ENCODE measurements at regions not wholly inside any gene's neighbourhood (a gene's known extent, or its start where the extent isn't known, plus 50 kb on each side); places are given as distances from the start of the nearest gene placed in this dataset.

- intact Hi-C loops (cut with DNase I) = no loop called here
- DNase-seq (ENCODE audit: extremely low spot score) = no peak
- no peak for TF ChIP-seq POLR2A (IDR thresholded peaks at IDR 0.05; ENCODE audit: low read depth)
- TF ChIP-seq EP300 (IDR thresholded peaks at IDR 0.05) = no peak
- no peak for TF ChIP-seq CTCF (IDR thresholded peaks at IDR 0.05)
- no peak for TF ChIP-seq POLR2AphosphoS5 (IDR thresholded peaks at IDR 0.05)
- H3K36me3 ChIP-seq = no peaks in the 10 kb centered on the region
- WGBS = 63% methylated on average over 7 of the region's 7 CpGs
- H3K4me3 ChIP-seq = no peak overlapping the region
- no peaks in the 10 kb centered on the region for H3K27me3 ChIP-seq
- no peak overlapping the region for H3K27ac ChIP-seq (replicated peaks in 1 of 4)
- H3K4me1 ChIP-seq = peaks cover 4 to 10% (median 7%) of the 10 kb centered on the region in 4 donors
- H3K9me3 ChIP-seq = peaks cover 0 to 8% (median 3%) of the 10 kb centered on the region in 4 donors
Measured at GRCh38 chr17:77666881-77667395, 291.6 kb upstream of the TNRC6C start.

GRCh38 chr17:77667478-77667877, 291.0 kb upstream of the TNRC6C start:
- no peak for DNase-seq (ENCODE audit: extremely low spot score)
- H3K36me3 ChIP-seq = no peaks in the 10 kb centered on the region
- no peak overlapping the region for H3K27ac ChIP-seq (replicated peaks in 1 of 4)
- H3K9me3 ChIP-seq = peaks cover 0 to 8% (median 3%) of the 10 kb centered on the region in 4 donors
- intact Hi-C loops (cut with DNase I) = no loop called here
- no peak overlapping the region for H3K4me3 ChIP-seq
- 64% methylated on average over 1 of the region's 1 CpG for WGBS
- TF ChIP-seq POLR2A (IDR thresholded peaks at IDR 0.05; ENCODE audit: low read depth) = no peak
- TF ChIP-seq CTCF (IDR thresholded peaks at IDR 0.05) = no peak
- TF ChIP-seq POLR2AphosphoS5 (IDR thresholded peaks at IDR 0.05) = no peak
- TF ChIP-seq EP300 (IDR thresholded peaks at IDR 0.05) = no peak
- H3K4me1 ChIP-seq = peaks cover 4 to 10% (median 7%) of the 10 kb centered on the region in 4 donors
- H3K27me3 ChIP-seq = no peaks in the 10 kb centered on the region

GRCh38 chr17:77668518-77668917, 290.0 kb upstream of the TNRC6C start:
- TF ChIP-seq POLR2A (IDR thresholded peaks at IDR 0.05; ENCODE audit: low read depth) (no peak), CTCF (IDR thresholded peaks at IDR 0.05) (no peak), POLR2AphosphoS5 (IDR thresholded peaks at IDR 0.05) (no peak), EP300 (IDR thresholded peaks at IDR 0.05) (no peak)
- no peaks in the 10 kb centered on the region for H3K27me3 ChIP-seq
- peaks cover 4 to 10% (median 7%) of the 10 kb centered on the region in 4 donors for H3K4me1 ChIP-seq
- H3K4me3 ChIP-seq = no peak overlapping the region
- H3K27ac ChIP-seq (replicated peaks in 1 of 4) = no peak overlapping the region
- no peak for DNase-seq (ENCODE audit: extremely low spot score)
- H3K9me3 ChIP-seq = peaks cover 0 to 8% (median 3%) of the 10 kb centered on the region in 4 donors
- no peaks in the 10 kb centered on the region for H3K36me3 ChIP-seq
- 68% methylated on average over 2 of the region's 2 CpGs for WGBS
- intact Hi-C loops (cut with DNase I) = no loop called here

GRCh38 chr17:77670173-77670572, 288.3 kb upstream of the TNRC6C start:
- H3K36me3 ChIP-seq = no peaks in the 10 kb centered on the region
- no peak overlapping the region for H3K27ac ChIP-seq (replicated peaks in 1 of 4)
- intact Hi-C loops (cut with DNase I) = no loop called here
- H3K9me3 ChIP-seq = peaks cover 0 to 8% (median 3%) of the 10 kb centered on the region in 4 donors
- H3K27me3 ChIP-seq = no peaks in the 10 kb centered on the region
- DNase-seq (ENCODE audit: extremely low spot score) = no peak
- H3K4me1 ChIP-seq = peaks cover 4 to 13% (median 8%) of the 10 kb centered on the region in 4 donors
- 90% methylated on average over 2 of the region's 2 CpGs for WGBS
- H3K4me3 ChIP-seq = no peak overlapping the region
- TF ChIP-seq EP300 (IDR thresholded peaks at IDR 0.05) (no peak), POLR2AphosphoS5 (IDR thresholded peaks at IDR 0.05) (no peak), POLR2A (IDR thresholded peaks at IDR 0.05; ENCODE audit: low read depth) (no peak), CTCF (IDR thresholded peaks at IDR 0.05) (no peak)

- Histone ChIP-seq H3K4me1 (peaks cover 19 to 32% (median 29%) of the 10 kb centered on the region in 4 donors), H3K27me3 (no peaks in the 10 kb centered on the region), H3K4me3 (no peak overlapping the region), H3K36me3 (no peaks in the 10 kb centered on the region), H3K9me3 (no peaks in the 10 kb centered on the region), H3K27ac (replicated peaks in 1 of 4) (no peak overlapping the region)
- intact Hi-C loops (cut with DNase I) = no loop called here
- 78% methylated on average over 11 of the region's 11 CpGs for WGBS
- DNase-seq (ENCODE audit: extremely low spot score) = no peak
- TF ChIP-seq POLR2AphosphoS5 (IDR thresholded peaks at IDR 0.05) (no peak), POLR2A (IDR thresholded peaks at IDR 0.05; ENCODE audit: low read depth) (no peak), EP300 (IDR thresholded peaks at IDR 0.05) (no peak), CTCF (IDR thresholded peaks at IDR 0.05) (no peak)
Measured at GRCh38 chr17:77674358-77674757, 284.1 kb upstream of the TNRC6C start.
